ENCODE measurements at regions not wholly inside any gene's neighbourhood (a gene's known extent, or its start where the extent isn't known, plus 50 kb on each side); places are given as distances from the start of the nearest gene placed in this dataset.

- no peaks in the 10 kb centered on the region for H3K79me1 ChIP-seq (ENCODE audit: low read depth, low read length)
- H2AK5ac ChIP-seq (ENCODE audit: low read depth, low read length) = no peak overlapping the region
- H3K79me2 ChIP-seq (ENCODE audit: control insufficient read depth in 1 of 2, insufficient read depth in 2 of 2, low read length in 2 of 2) = no peaks in the 10 kb centered on the region
- no peak overlapping the region for H2BK15ac ChIP-seq (ENCODE audit: low read length)
- ChIA-PET CTCF (ENCODE audit: partially characterized antibody) (interaction anchor here (0.6 to 0.7 kb wide), 2 partner anchors 111 to 115 kb away, joined by 3 read pairs; no protein-coding TSS in a partner anchor), POLR2A (ENCODE audit: partially characterized antibody) (no interaction called here)
- H3K27me3 ChIP-seq (replicated peaks in 1 of 4; ENCODE audit: control insufficient read depth in 3 of 4, extremely low read depth in 1 of 4, insufficient read depth in 3 of 4, low read length in 3 of 4) = no peaks in the 10 kb centered on the region
- no peak overlapping the region for H3K4me2 ChIP-seq (ENCODE audit: insufficient read depth in 1 of 2, low read depth in 2 of 2, low read length in 2 of 2)
- no peak overlapping the region for H4K8ac ChIP-seq (ENCODE audit: extremely low read depth, insufficient read depth, low read length)
- no peak overlapping the region for H2BK5ac ChIP-seq (ENCODE audit: low read depth, low read length)
- no peak overlapping the region for H3K14ac ChIP-seq (ENCODE audit: insufficient read length)
- H3K56ac ChIP-seq (replicated peaks; ENCODE audit: insufficient read length, low read depth, low read length) = no peak overlapping the region
- H4K91ac ChIP-seq (replicated peaks; ENCODE audit: insufficient read length, low read length) = no peak overlapping the region
- H3K27ac ChIP-seq (ENCODE audit: low read depth, low read length) = no peak overlapping the region
- no peak overlapping the region for H3K4ac ChIP-seq (replicated peaks; ENCODE audit: insufficient read length, low read depth, low read length)
- H2AFZ ChIP-seq (ENCODE audit: low read length) = no peak overlapping the region
- WGBS, 2 experiments (ENCODE audit: extremely low coverage in 1 of 2, insufficient coverage in 1 of 2, insufficient read length in 1 of 2, insufficient replicate concordance in 2 of 2, low coverage in 1 of 2, low lambda C conversion rate in 2 of 2, missing lambda C conversion rate in 1 of 2) = 94% methylated on average over 2 of the region's 2 CpGs; no CpG with 5 or more reads in 1 of the 2 experiments
- H3K36me3 ChIP-seq (ENCODE audit: control insufficient read depth in 2 of 4, insufficient read depth in 4 of 4, low read length in 3 of 4) = no peaks in the 10 kb centered on the region
- H3K9me3 ChIP-seq (ENCODE audit: insufficient read depth in 2 of 2, low read depth in 1 of 2, low read length in 1 of 2) = no peaks in the 10 kb centered on the region
- H3K4me3 ChIP-seq (ENCODE audit: extremely low read depth in 1 of 4, insufficient read depth in 2 of 4, low read depth in 3 of 4, low read length in 4 of 4) = no peak overlapping the region
- H3K9ac ChIP-seq (replicated peaks in 1 of 4; ENCODE audit: extremely low read depth in 1 of 4, low read depth in 3 of 4, low read length in 3 of 4) = no peak overlapping the region
- no peak overlapping the region for H4K5ac ChIP-seq (ENCODE audit: insufficient read length, low read depth, low read length)
- no peak overlapping the region for H3K18ac ChIP-seq (ENCODE audit: extremely low read depth, low read length)
- no peak overlapping the region for H2BK20ac ChIP-seq (ENCODE audit: low read length)
- TF ChIP-seq ZNF274 (IDR thresholded peaks at IDR 0.05; ENCODE audit: borderline replicate concordance, extremely low read depth, low read length) = no peak
- no peak for TF ChIP-seq USF2 (IDR thresholded peaks at IDR 0.05; ENCODE audit: low read length)
- TF ChIP-seq SAP30 (IDR thresholded peaks at IDR 0.05; ENCODE audit: insufficient read depth, insufficient replicate concordance, low read length) = no peak
- TF ChIP-seq EZH2 (IDR thresholded peaks at IDR 0.05; ENCODE audit: low read depth, low read length, severe bottlenecking) = no peak
- no peak for TF ChIP-seq PHF8 (conservative IDR thresholded peaks at IDR 0.05; ENCODE audit: low read depth, low read length)
- no peak for TF ChIP-seq KDM5A (IDR thresholded peaks at IDR 0.05; ENCODE audit: low read length)
- no peak overlapping the region for H2BK120ac ChIP-seq (replicated peaks; ENCODE audit: low read depth, low read length)
- H2BK12ac ChIP-seq (ENCODE audit: low read depth, low read length) = no peak overlapping the region
- FAIRE-seq (no peak), DNase-seq (ENCODE audit: low read depth in 1 of 2, low spot score in 2 of 2) (no peak)
- H3K23me2 ChIP-seq (ENCODE audit: low read depth, low read length) = no peaks in the 10 kb centered on the region; the same call in 1 of the 2 replicates
- peaks cover 0 to 4% (median 0%) of the 10 kb centered on the region in 4 experiments; a peak in 1 of 7 replicates for H3K4me1 ChIP-seq (replicated peaks in 1 of 4; ENCODE audit: control insufficient read depth in 3 of 4, insufficient read depth in 4 of 4, low read length in 3 of 4)
- H4K20me1 ChIP-seq (replicated peaks in 1 of 2; ENCODE audit: control insufficient read depth in 1 of 2, insufficient read depth in 2 of 2, low read length in 2 of 2) = no peaks in the 10 kb centered on the region
- no peak overlapping the region for H3K23ac ChIP-seq (ENCODE audit: insufficient read length)
Measured at GRCh38 chr1:174075245-174075692, 53.1 kb upstream of the RC3H1 start.
